ENCODE measurements at regions not wholly inside any gene's neighbourhood (a gene's known extent, or its start where the extent isn't known, plus 50 kb on each side); places are given as distances from the start of the nearest gene placed in this dataset.

DNA sequence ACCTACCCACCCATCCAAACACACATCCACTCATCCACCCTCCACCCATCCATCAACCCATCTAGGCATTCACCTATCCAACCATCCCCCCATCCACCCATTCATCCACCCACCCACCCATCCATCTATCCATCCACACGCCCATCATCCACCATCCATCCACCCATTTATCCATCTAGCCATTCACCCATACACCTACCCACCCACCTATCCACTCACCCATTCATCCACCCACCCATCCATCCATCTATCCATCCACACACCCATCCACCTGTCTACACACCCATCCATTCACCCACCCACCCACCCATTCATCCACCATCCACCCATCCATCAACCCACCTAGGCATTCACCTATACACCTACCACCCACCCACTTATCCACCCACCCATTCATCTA is 72.6 kb upstream of the GALNT9 start:
- ChIA-PET POLR2A (no interaction called here), CTCF (no interaction called here)
- DNase-seq (ENCODE audit: low read depth, low spot score): no peak
- no peak overlapping the region for H3K4me3 ChIP-seq (ENCODE audit: low read depth, low read length)
- TF ChIP-seq CTCF (IDR thresholded peaks at IDR 0.05; ENCODE audit: insufficient read depth, low read length, missing control alignments): no peak

DNA sequence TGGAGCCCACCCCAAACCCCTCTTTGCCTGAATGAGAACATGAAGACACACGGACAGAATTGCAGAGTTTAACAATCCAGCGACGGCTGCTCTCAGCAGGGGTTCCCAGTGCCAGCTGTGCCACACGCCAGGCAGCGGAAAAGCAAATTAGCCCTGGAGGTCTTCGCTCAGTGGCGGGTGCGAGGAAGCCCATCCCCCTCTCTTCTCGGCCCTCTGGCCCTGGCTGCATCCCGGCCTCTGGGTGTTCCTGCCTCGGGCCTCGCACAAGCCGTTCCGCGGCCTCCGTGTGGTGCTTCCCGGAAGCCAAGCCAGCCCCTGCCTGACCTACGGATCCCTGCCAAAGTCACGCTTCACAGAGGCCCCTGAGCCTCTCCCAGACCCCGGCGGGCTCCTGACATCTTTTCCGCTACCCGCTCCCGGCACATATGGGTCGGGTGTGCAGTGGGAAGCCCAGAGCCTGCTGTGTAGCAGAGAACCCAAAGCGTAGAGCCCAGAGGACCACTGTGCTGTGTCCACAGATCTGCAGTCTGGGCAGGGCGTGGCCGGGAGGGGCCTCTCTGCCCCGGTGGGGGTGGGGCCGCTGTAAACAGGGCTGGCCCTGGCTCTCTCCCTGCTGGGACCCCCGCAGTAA is 70.7 kb upstream of the GALNT9 start:
- DNase-seq (ENCODE audit: low read depth, low spot score): no peak
- ChIA-PET CTCF (no interaction called here), POLR2A (no interaction called here)
- H3K4me3 ChIP-seq (ENCODE audit: low read depth, low read length): no peak overlapping the region
- TF ChIP-seq CTCF (IDR thresholded peaks at IDR 0.05; ENCODE audit: insufficient read depth, low read length, missing control alignments): no peak

DNA sequence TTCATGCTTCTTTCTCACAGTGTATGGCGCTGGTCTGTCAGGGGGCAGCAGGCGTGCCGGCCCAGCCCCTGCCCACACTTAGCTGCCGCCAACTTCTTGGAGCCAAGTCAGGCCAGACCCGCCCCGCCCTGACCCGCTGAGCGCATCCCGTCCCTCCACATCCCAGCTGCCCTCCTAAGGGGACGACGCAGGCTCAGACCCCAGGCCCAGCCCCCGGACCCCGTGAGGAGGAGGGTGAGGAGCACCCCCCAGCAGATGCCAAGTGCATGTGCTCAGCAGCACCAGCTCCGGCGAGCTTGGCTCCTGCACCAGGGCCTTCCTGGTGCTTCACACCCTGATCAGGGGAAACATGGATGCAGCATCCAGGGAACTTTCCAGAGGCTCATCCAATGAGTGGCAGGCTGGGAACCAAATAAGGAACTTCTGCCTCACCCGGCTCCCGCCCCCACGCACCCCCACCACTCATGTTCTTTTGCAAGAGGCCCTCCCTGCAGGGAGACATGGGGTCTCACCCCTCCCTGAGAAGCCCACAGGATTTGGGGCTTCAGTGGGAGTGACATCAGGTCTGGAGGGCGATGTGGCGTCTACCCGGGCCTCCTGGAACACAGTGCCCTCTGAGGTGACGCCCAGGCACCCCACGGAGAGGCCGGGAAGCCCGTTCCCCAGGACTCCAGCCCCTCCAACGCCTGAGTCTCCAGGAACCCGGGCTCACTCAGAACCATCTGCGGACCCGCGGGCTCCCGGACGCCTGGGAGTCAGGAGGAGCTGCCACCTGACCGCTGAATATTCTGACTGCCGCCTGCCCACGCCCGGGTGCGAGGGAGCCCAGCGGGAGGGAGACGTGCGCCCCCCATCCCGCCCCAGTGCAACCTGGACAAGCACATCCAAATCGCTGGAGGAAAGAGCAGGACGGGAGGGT is 70.0 kb upstream of the GALNT9 start:
- POLR2A ChIA-PET: no interaction called here
- H3K4me3 ChIP-seq (ENCODE audit: low read depth, low read length): no peak overlapping the region
- no peak for TF ChIP-seq CTCF (IDR thresholded peaks at IDR 0.05; ENCODE audit: insufficient read depth, low read length, missing control alignments)
- CTCF ChIA-PET: no interaction called here
- DNase-seq (ENCODE audit: low read depth, low spot score): no peak

DNA sequence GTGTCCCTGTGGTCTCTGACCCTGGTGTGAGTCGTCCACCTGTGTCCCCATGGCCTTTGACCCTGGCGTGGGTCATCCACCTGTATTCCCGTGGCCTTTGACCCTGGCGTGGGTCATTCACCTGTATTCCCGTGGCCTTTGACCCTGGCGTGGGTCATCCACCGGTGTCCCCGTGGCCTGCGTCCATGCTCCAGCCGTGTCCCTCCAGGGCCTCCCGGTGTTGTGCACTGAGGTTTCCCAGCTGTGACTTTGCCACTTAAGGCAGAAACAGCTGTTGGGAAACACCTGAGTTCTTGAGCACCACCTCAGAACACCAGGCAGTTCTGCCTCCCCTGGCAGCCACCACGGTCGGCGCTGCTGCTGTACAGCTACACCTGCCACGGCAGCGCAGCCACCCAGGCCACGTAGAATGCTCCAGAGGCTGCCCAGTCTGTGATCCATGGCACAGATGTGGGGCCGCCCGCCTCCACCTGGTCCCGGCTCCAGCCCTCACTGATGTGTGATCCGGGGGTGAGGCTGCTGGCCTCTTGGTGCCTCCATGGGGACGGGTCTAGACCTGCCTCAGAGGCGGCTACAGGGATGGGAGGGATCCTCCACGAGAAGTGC is 69.1 kb upstream of the GALNT9 start:
- DNase-seq (ENCODE audit: low read depth, low spot score): no peak
- ChIA-PET POLR2A (no interaction called here), CTCF (no interaction called here)
- H3K4me3 ChIP-seq (ENCODE audit: low read depth, low read length): no peak overlapping the region
- TF ChIP-seq CTCF (IDR thresholded peaks at IDR 0.05; ENCODE audit: insufficient read depth, low read length, missing control alignments): no peak

GRCh38 chr12:132397934-132398385 is 68.6 kb upstream of the GALNT9 start:
- ChIA-PET CTCF (no interaction called here), POLR2A (no interaction called here)
- no peak for TF ChIP-seq CTCF (IDR thresholded peaks at IDR 0.05; ENCODE audit: insufficient read depth, low read length, missing control alignments)
- no peak overlapping the region for H3K4me3 ChIP-seq (ENCODE audit: low read depth, low read length)
- no peak for DNase-seq (ENCODE audit: low read depth, low spot score)

Data from AG04449 (cell line).